Fibroblast of skin of right quadriceps (primary cell): ENCODE measurements at regions not wholly inside any gene's neighbourhood (a gene's known extent, or its start where the extent isn't known, plus 50 kb on each side); places are given as distances from the start of the nearest gene placed in this dataset.

ENCODE experiments used
- DNase-seq: peaks from one replicate; pipeline ENCODE4 v3.0.0-alpha.2; 2013

GRCh38 chr2:136557203-136557602 is 208.1 kb upstream of the THSD7B start:
- no peak for DNase-seq

GRCh38 chr2:136550181-136550580 is 215.2 kb upstream of the THSD7B start:
- DNase-seq, result no peak

GRCh38 chr2:136539355-136539754 is 226.0 kb upstream of the THSD7B start:
- no peak for DNase-seq

GRCh38 chr2:136538489-136538888 is 226.9 kb upstream of the THSD7B start:
- DNase-seq, result no peak

- no peak for DNase-seq
These were observed 230.5 kb upstream of the THSD7B start for GRCh38 chr2:136534811-136535210.

- DNase-seq, result no peak
These were observed 233.2 kb upstream of the THSD7B start for GRCh38 chr2:136532171-136532570.

DNA sequence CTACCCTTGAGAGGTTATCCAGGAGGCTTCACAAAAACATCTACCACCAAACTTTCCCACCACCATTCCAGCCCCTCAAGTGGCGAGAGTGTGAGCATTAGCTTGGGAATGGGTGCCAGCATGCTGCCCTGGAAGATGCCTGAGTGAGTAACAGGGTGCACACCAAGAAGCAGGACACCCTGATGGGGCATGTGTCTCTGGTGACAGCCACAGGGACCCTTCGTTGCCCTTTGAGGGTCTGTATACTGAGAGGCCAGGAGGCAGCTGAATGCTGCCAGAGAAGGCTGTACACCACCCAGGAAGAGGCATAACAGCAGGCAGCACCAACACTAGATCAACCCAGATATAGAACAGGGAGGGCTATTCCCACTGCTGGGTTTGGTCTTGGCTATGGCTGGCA is 233.6 kb upstream of the THSD7B start:
- no peak for DNase-seq

DNA sequence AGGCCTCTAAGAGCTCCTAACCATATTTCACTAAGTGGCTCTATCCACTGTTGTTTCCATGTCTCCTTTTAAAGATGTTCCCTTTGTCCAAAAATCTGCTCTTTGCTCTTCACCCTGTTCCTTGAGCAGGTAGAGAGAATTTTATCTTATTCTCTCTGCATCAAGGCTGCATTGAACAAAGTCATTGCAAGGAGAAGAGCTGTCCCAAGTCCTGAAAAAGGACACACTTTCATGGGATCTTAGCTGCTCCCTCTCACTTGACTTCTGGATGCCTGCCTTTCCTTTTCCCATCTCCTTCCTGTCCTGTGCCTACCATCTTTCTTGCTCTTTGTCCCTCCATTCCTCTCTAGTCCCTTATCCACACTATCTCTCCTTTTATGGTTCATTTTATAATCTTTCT is 235.2 kb upstream of the THSD7B start:
- no peak for DNase-seq

- DNase-seq, result no peak
These were observed 237.8 kb upstream of the THSD7B start for GRCh38 chr2:136527560-136527959.

GRCh38 chr2:136522724-136523123 is 242.6 kb upstream of the THSD7B start:
- DNase-seq, result no peak

GRCh38 chr2:136517716-136518115 is 247.6 kb upstream of the THSD7B start:
- DNase-seq, result no peak

DNA sequence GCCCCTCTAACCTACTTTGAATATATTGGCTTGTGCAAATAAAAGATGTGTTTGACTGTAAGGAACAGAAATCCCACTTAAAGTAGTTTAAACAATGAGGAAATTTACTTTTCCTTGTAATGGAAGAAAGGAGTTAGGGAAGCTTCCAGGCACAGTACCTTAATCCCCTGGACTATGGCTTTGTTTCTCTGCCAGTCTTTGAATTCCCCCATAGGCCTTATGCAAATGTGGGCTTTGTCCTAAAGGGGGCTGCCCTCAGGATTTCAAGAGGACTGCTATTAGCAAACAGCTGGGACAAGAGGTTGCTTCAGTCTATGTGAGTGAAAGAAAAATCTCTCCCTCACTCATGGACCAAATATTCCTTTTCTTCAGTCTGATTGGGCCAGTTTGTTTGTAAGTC is 255.1 kb upstream of the THSD7B start:
- DNase-seq, result no peak

DNA sequence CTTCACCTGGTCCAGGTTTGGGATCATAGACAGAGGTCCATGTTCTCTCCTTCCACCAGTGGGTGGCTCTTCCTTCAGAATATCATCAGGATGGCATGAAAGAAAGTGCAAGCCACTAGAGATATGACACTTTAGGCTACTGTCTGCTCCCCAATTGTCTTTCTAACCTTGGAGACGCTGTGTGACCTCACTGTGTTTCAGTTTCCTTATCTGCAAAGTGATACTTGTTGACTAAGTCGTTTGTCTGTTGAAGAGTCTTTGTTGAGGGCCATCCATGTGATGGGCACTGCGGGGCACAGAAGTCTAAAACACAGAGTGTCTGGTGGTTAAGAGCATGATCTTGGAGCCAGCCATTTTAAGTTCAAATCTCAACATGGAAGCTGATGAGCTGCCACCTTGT is 259.9 kb upstream of the THSD7B start:
- DNase-seq, result no peak

DNA sequence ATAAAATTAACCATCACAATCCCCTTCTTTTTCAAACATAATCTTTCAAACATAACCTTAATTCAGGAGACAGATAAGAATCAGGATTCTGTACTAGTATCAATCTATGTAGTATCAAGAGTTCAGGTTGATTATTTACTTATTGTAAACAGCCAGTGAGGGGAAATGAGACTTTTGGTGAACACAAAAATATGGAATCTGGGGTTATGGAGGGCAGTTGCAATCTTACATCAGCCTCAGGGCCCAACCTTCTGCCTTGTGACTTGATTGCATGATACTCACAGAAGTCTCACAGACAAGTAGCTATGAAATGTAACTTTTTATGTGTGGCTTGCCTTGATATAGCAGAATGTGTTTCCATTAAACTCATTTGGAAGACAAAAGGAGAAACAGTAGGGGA is 262.7 kb upstream of the THSD7B start:
- no peak for DNase-seq

DNA sequence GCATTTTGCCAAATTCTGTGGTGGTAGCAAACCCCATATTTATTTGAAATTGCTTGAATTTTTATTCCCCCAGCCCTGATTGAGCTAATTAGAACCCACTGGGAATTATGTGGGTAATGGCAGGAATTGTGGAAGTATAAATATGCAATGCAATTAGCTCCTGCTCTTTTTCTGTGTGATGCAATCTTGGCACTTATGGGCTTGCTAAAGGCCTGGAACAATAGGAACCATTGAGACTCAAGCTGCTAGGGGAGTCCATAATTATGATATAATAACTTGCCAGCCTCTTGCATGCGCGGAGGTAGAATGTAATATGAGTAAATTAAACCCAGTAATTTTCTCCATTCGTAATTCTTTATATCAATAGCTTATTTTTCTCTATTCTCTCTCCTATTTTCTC is 267.6 kb upstream of the THSD7B start:
- no peak for DNase-seq

- DNase-seq, result no peak
These were observed 268.4 kb upstream of the THSD7B start for GRCh38 chr2:136496966-136497365.

DNA sequence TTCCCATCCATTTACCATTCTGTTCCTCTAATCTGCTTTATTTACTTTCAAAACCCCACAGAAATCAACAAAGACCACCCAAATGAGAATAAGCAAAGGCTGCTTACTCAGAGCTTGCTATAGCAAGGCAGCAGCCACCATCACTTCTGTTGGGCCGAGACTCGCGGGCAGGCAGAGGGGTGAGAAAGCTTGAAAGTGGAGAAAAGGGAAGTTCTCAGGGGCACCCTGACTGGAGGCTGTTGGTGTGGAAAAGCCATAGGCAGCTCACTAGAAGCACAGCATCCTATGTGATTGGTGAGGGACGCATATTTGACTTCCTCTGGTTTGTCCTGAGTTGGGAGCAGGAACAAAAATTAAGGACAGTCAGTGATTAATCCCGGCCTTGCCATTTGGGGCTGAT is 269.7 kb upstream of the THSD7B start:
- DNase-seq, result no peak

- DNase-seq, result no peak
These were observed 272.4 kb upstream of the THSD7B start for GRCh38 chr2:136492901-136493300.

GRCh38 chr2:136490100-136490499 is 275.2 kb upstream of the THSD7B start:
- no peak for DNase-seq

DNA sequence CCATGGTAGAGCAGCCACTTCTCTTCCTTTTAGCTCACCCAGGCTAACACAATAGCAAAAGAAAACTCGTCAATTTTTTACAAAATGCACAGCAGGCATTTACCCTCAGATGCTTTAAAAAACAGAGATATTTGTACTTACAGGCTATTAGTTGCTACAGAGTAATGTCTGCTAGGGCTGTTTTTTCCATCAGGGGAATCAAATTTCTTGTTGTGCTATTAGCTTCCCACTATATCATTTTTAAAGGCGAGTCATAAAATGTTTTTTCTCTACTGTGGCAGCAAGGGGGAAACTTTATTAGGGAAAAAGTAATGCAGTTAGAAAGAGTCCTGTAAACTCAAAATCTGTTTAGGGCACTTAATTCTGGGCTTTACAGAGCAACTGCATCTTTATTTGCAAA is 277.9 kb upstream of the THSD7B start:
- no peak for DNase-seq

GRCh38 chr2:136486115-136486514 is 279.2 kb upstream of the THSD7B start:
- no peak for DNase-seq

GRCh38 chr2:136482966-136483365 is 282.4 kb upstream of the THSD7B start:
- DNase-seq, result no peak

DNA sequence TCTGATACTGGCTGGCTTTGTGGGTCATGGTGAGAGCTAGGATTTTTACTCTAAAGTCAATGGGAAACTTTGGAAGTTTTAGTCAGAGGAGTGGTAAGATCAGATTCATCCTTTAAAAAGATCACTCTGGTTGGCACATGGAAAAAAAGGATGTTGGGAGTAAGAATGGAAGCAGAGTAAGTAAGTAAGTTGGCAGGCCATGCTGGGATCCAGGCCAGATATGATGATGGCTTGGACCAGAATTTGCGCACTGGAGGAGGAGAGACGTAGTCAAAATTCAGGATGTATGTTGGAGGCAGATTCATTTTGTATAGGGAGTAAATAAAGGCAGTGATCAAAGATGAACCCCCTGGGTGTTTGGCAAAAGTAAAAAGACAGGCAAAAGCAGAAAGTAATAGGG is 283.3 kb upstream of the THSD7B start:
- no peak for DNase-seq

DNA sequence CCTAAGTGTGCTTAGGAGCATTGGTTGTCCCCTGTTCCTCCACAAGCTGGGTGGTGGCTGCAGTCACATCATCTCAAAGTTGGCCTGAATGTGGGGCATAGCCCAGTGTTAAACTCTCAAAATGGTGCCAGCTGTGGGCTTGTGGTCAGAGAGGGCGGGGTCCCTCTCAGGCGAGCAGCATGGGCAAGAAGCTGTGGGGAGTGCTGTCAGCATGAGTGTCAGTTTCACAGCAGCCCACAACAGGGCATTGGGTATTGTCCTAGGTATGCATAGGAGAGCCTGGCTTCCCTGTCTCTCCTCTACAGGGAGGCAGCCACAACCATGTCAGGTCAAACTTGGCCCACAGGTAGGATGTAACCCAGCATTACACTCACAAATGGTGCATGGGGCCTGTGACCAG is 285.6 kb upstream of the THSD7B start:
- no peak for DNase-seq

GRCh38 chr2:136468799-136469369 is 296.5 kb upstream of the THSD7B start:
- DNase-seq, result no peak

GRCh38 chr2:136452528-136452927 is 312.8 kb upstream of the THSD7B start:
- no peak for DNase-seq
